Right cardiac atrium (tissue), 5 donors: ENCODE measurements at regions not wholly inside any gene's neighbourhood (a gene's known extent, or its start where the extent isn't known, plus 50 kb on each side); places are given as distances from the start of the nearest gene placed in this dataset.

Experiments
- ATAC-seq, 2 donors: fragments of 200-7000 bp; cut with Tn5 transposase; one replicate each; pipeline versions ENCODE4 v1.8.0 to v1.9.1; 2020; ENCODE audit warnings: moderate library complexity in 2 of 2, mild to moderate bottlenecking in 1 of 2
- DNase-seq, 3 donors: peaks; one replicate each; pipeline ENCODE4 v3.0.0-alpha.2; 2020
- H3K27ac ChIP-seq: one replicate; pipeline ENCODE4 v1.5.1; 2013; ENCODE audit warnings: mild to moderate bottlenecking, low read length, control low read depth, moderate library complexity
- H3K27me3 ChIP-seq: one replicate; pipeline ENCODE4 v1.6.1; 2013; ENCODE audit not compliant: control insufficient read depth, insufficient read depth
- H3K4me1 ChIP-seq: one replicate; pipeline ENCODE4 v1.6.1; 2013; ENCODE audit warnings: low read length; ENCODE audit not compliant: control insufficient read depth, insufficient read depth
- H3K4me3 ChIP-seq: one replicate; pipeline ENCODE4 v1.5.1; 2013; ENCODE audit warnings: low read length, control low read depth
- H3K9me3 ChIP-seq: one replicate; pipeline ENCODE4 v1.6.1; 2013; ENCODE audit warnings: low read length; ENCODE audit not compliant: control insufficient read depth
- WGBS: extraction: QIAGEN DNeasy Blood & Tissue Kit; methylation state at CpG from one replicate; pipeline ENCODE4 v1.1.7; 2013; 5-methylcytosine and 5-hydroxymethylcytosine counted together
- intact Hi-C, 4 donors: fragments of 100-400 bp; cut with DNase I; formaldehyde crosslinking; loops; one replicate each; pipeline versions ENCODE4 v1.11.0 to v1.14.0; 2022 to 2023
- donor health status: healthy with polysubstance abuse.
- donor health status: DM: no; HTN: yes; CAD: no.
- donor health status: DM: no; HTN: no; CAD: no.
- donor health status: DM: no; HTN: yes; CAD: no; lungs with severe emphysema.
- donor health status: DM: yes; HTN: yes; CAD: no.

DNA sequence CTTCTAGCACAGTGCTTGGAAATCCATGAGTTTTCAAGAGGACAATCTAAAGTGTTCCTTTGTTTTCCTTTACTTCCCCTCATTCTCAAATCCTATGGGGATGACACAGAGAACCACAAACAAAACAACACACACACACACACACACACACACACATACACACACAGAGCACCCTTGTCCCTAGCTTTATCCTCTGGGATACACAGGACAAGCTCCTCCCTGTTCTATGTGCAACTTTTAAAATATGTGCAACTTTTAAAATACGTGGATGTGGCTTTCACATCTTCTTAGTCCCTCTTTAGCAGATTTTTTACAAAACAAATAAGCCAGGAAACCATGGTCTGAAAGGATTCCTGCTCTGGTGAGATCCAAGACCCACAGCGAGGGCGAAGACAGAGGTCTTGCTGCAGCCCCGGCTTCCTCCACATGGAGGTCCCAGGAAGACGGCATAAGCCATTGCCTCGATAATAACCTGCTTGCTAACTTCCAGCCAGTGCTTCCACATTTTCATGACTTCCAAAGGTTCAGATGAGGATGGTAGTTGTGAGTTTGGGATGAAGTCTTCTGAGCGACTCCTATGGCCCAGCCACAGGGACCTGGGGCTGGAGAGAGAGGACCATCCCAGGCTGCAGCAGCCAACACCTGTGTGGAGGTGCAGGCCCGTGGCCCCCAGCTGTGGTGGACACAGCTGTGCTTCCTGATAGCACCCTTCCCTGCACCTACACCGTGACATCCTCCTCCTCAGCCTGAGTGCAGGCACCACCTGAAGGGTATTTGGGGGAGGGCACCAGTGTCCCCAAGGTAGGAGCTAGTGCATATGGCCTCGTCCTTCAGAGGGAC, 62.8 kb upstream of the CD93 start:
- Histone ChIP-seq H3K27me3 (no peaks in the 10 kb centered on the region), H3K4me1 (peaks cover 19% of the 10 kb centered on the region), H3K27ac (no peak overlapping the region), H3K4me3 (no peak overlapping the region), H3K9me3 (no peaks in the 10 kb centered on the region)
- ATAC-seq: no peak
- 93% methylated on average over 10 of the region's 10 CpGs for WGBS
- intact Hi-C loops: no loop called here
- peak in 1 of 3 donors; percentile 20 for DNase-seq

GRCh38 chr20:23147964-23148730, 62.0 kb upstream of the CD93 start:
- Histone ChIP-seq H3K9me3 (no peaks in the 10 kb centered on the region), H3K27ac (peak overlapping the region; percentile 40), H3K27me3 (no peaks in the 10 kb centered on the region), H3K4me3 (no peak overlapping the region), H3K4me1 (peaks cover 17% of the 10 kb centered on the region)
- intact Hi-C loops: no loop called here
- DNase-seq (peak; percentile 59 to 74 (median 68)), ATAC-seq (peak; percentile 42 to 52)
- 59% methylated on average over 9 of the region's 9 CpGs for WGBS

- no peak overlapping the region for H3K27ac ChIP-seq
- no peaks in the 10 kb centered on the region for H3K9me3 ChIP-seq
- ATAC-seq (no peak), DNase-seq (no peak)
- WGBS: 71% methylated on average over 4 of the region's 4 CpGs
- peaks cover 15% of the 10 kb centered on the region for H3K4me1 ChIP-seq
- no peaks in the 10 kb centered on the region for H3K27me3 ChIP-seq
- H3K4me3 ChIP-seq: no peak overlapping the region
- intact Hi-C loops: no loop called here
These were observed 61.5 kb upstream of the CD93 start for GRCh38 chr20:23147647-23147963.

- no peaks in the 10 kb centered on the region for H3K9me3 ChIP-seq
- WGBS: 83% methylated on average over 7 of the region's 7 CpGs
- intact Hi-C loops: no loop called here
These were observed 60.9 kb upstream of the CD93 start for GRCh38 chr20:23146857-23147637.

GRCh38 chr20:23146181-23146580, 60.1 kb upstream of the CD93 start:
- WGBS: 94% methylated on average over 9 of the region's 9 CpGs
- ATAC-seq (no peak), DNase-seq (no peak)
- no peak overlapping the region for H3K4me3 ChIP-seq
- H3K27me3 ChIP-seq: no peaks in the 10 kb centered on the region
- intact Hi-C loops: no loop called here
- no peak overlapping the region for H3K27ac ChIP-seq
- H3K4me1 ChIP-seq: peaks cover 7% of the 10 kb centered on the region
- H3K9me3 ChIP-seq: no peaks in the 10 kb centered on the region

More at GRCh38 chr20:23146857-23147637, 60.9 kb upstream of the CD93 start:
- no peaks in the 10 kb centered on the region for H3K27me3 ChIP-seq
- DNase-seq: no peak
- no peak for ATAC-seq
- H3K27ac ChIP-seq: no peak overlapping the region
- H3K4me3 ChIP-seq: no peak overlapping the region
- H3K4me1 ChIP-seq: peaks cover 12% of the 10 kb centered on the region

- WGBS: 77% methylated on average over 9 of the region's 9 CpGs
- Histone ChIP-seq H3K4me1 (peaks cover 5% of the 10 kb centered on the region), H3K9me3 (no peaks in the 10 kb centered on the region), H3K4me3 (no peak overlapping the region), H3K27me3 (no peaks in the 10 kb centered on the region), H3K27ac (no peak overlapping the region)
- intact Hi-C loops: no loop called here
- ATAC-seq (no peak), DNase-seq (no peak)
These were observed 59.2 kb upstream of the CD93 start for GRCh38 chr20:23145281-23145700.

DNA sequence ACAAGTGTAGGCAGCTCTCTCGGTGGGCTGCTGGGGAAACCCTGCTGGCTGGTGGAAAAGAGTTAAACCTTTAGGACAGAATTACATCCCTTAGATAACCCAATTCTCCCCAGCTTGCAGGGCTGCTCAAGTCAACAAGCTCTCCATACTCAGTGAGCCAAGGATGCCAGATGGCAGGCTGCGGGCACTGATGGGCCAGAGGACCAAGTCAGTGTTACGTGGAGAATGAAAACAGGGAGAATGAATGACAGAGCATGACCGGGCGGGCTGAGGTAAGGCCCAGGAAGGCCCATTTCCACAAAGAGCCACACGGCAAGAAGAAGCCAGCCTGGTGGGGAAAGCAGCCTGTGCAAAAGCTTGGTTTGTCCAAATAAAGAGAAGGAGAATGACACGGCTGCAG, 58.7 kb upstream of the CD93 start:
- Histone ChIP-seq H3K27me3 (no peaks in the 10 kb centered on the region), H3K27ac (no peak overlapping the region), H3K4me3 (no peak overlapping the region), H3K4me1 (peaks cover 5% of the 10 kb centered on the region), H3K9me3 (no peaks in the 10 kb centered on the region)
- intact Hi-C loops: no loop called here
- DNase-seq (no peak), ATAC-seq (no peak)
- 86% methylated on average over 7 of the region's 7 CpGs for WGBS

GRCh38 chr20:23143986-23144690, 58.0 kb upstream of the CD93 start:
- ATAC-seq (no peak), DNase-seq (peak in 1 of 3 donors; percentile 39)
- Histone ChIP-seq H3K4me3 (no peak overlapping the region), H3K9me3 (no peaks in the 10 kb centered on the region), H3K4me1 (peaks cover 5% of the 10 kb centered on the region), H3K27me3 (no peaks in the 10 kb centered on the region), H3K27ac (no peak overlapping the region)
- intact Hi-C loops: no loop called here
- 97% methylated on average over 8 of the region's 8 CpGs for WGBS

DNA sequence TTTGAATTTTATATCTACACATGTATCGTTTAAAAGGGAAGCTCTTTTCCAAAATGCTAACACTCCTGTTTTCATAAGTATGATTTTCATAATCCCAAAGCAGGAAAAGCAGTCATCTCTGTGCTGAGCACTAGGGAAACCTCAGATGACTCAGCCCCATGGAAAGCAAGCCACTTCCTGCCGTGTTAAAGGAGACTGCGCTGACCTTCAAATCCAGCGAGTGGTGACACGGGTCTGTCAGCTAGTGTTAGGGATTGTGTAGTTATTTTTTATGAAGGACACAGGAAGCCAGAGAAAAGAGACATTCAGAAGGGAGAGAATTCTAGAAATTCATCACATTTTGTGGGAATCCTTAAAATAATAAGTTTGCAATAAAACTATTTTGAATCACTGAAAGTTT, 57.0 kb upstream of the CD93 start:
- ATAC-seq (peak; percentile 89 to 93), DNase-seq (peak; percentile 70 to 72 (median 72))
- no peak overlapping the region for H3K4me3 ChIP-seq
- H3K27ac ChIP-seq: no peak overlapping the region
- 13% methylated on average over 5 of the region's 5 CpGs for WGBS
- intact Hi-C loops: no loop called here
- H3K9me3 ChIP-seq: no peaks in the 10 kb centered on the region
- H3K27me3 ChIP-seq: no peaks in the 10 kb centered on the region
- H3K4me1 ChIP-seq: peaks cover 3% of the 10 kb centered on the region

- Histone ChIP-seq H3K27ac (peak overlapping the region; percentile 3), H3K9me3 (no peaks in the 10 kb centered on the region), H3K4me1 (no peaks in the 10 kb centered on the region), H3K27me3 (no peaks in the 10 kb centered on the region), H3K4me3 (no peak overlapping the region)
- DNase-seq: peak in 2 of 3 donors; percentile 41 to 58
- WGBS: 80% methylated on average over 16 of the region's 16 CpGs
- ATAC-seq: peak; percentile 11 to 48
- intact Hi-C loops: no loop called here
These were observed 56.3 kb upstream of the CD93 start for GRCh38 chr20:23142162-23143050.
